NCI-H146 treated with DMSO at 0.1 percent for 48 hours (cell line): ENCODE measurements at regions not wholly inside any gene's neighbourhood (a gene's known extent, or its start where the extent isn't known, plus 50 kb on each side); places are given as distances from the start of the nearest gene placed in this dataset.

Experiments used
- DNase-seq: peaks from one replicate; lab custom pipeline; 2025; ENCODE audit not compliant: unreplicated experiment; lab: John Stamatoyannopoulos, UW

GRCh38 chr13:104327211-104327610 lies 1261.0 kb upstream of the SLC10A2 start:
- DNase-seq: no peak

DNA sequence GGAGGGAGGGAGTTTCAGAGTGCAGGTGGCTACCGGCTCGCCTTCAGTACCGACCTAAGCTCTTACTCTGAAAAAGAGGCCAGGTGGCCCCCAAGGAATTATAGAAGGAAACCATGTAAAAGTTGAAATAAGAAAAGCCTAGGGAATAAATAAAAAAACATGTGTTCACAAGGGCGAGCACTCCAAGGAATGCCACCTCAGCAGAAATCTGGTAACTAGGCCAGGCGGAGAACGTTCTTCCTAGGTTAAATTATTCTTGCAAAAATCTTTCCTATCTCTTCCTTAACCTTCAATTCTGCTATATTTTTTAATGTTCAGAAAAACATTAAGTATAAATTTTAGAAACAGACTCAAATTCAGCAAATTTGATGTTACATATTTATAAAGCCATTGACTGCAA lies 1260.3 kb upstream of the SLC10A2 start:
- no peak for DNase-seq

GRCh38 chr13:104321756-104322155 lies 1255.5 kb upstream of the SLC10A2 start:
- DNase-seq: no peak

- no peak for DNase-seq
These were observed 1254.2 kb upstream of the SLC10A2 start for GRCh38 chr13:104320446-104320845.

DNA sequence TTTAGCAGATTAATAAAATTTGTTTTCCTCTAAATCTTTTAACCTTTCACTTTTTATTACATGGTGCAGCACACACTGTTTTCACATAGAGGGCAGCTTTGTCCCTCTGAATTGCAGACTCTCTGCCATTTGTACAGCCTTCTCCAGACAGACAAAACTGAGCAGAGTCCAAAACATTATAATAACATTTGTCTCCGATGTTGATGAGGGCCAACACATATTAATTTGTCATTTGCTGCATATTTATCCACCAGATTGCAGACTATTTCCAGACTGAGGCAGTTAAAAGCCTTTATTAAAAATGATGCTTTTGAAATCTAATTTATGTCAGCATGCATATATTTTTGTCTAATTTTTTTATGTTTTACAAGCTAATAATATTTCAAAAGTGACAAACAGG lies 1251.9 kb upstream of the SLC10A2 start:
- no peak for DNase-seq

DNA sequence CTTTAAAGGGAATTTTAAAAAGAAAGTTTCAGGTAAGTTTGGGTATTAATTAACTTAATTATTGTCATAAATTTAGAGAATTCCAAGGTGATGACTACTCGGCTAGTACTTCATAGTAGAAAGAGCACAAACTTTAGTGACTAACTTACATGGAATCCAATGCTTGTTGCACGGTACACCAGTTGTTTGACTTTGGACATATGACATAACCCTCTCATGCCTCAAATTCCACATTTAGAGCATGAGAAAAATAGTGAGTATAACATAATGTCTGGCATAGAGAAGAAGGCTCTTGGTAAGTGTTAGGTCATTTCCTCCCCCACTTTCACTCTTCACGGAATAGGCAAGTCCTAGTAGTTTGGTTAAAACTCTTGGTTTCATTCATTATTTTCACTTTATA lies 1249.4 kb upstream of the SLC10A2 start:
- no peak for DNase-seq

DNA sequence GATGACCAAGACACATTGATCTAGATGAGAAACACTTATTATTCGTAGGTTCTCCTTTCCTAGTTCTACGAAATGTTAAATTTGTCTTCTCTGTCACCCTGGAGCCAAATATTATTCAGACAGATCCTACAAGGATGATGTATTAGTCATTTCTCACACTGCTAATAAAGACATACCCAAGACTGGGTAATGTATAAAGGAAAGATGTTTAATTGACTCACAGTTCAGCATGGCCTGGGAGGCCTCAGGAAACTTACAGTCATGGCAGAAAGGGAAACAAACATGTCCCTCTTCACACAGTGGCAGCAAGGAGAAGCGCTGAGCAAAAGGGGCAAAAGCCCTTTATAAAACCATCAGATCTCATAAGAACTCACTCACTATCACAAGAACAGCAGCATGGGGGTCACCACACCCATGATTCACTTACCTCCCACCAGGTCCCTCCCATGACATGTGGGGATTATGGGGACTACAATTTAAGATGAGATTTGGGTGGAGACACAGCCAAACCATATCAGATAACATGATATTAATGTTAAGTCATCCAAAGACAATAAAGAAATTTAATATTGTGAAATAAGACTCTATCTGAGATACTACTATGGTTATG lies 1248.8 kb upstream of the SLC10A2 start:
- DNase-seq: no peak

DNA sequence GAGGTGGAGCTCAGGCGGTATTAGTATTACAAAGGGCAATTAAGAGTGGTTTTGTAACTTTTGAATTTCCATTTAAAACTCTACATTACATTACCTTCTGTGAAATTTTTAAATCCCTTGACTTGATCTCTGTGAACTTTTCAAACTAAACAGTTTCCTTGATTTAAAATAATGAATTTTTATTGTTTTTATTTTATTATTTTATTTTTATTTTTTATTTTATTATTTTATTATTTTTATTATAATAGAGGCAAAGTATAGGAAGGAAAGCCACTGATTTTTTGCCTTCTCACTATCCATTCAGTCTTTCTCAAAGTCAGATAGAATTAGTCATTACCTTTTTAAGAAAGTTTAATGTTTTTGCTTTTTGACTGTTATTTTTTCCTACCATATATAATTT lies 1248.1 kb upstream of the SLC10A2 start:
- DNase-seq: no peak

GRCh38 chr13:104310861-104311260 lies 1244.6 kb upstream of the SLC10A2 start:
- DNase-seq: no peak

- no peak for DNase-seq
These were observed 1243.2 kb upstream of the SLC10A2 start for GRCh38 chr13:104309431-104309830.

GRCh38 chr13:104301171-104301975 lies 1235.2 kb upstream of the SLC10A2 start:
- no peak for DNase-seq

- DNase-seq: no peak
These were observed 1230.9 kb upstream of the SLC10A2 start for GRCh38 chr13:104297075-104297474.

DNA sequence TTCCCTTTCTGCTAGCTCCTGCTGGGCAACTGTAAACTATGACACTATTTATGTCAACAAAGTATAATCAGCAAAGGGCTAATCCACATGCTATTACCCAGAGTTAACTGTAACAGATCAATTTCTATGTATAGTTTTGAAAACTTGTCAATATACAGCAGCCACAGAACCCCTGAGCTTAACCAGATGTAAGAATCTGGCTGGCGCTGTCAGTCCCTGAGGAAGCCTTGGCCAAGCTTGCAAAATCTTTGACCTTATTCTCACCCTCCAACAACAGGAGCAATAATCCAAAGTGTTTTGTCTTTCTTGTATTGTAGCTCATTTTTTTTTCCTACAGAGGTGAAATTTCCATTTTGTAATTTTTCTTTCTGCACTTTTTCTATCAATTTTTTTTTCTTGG lies 1230.1 kb upstream of the SLC10A2 start:
- DNase-seq: no peak

DNA sequence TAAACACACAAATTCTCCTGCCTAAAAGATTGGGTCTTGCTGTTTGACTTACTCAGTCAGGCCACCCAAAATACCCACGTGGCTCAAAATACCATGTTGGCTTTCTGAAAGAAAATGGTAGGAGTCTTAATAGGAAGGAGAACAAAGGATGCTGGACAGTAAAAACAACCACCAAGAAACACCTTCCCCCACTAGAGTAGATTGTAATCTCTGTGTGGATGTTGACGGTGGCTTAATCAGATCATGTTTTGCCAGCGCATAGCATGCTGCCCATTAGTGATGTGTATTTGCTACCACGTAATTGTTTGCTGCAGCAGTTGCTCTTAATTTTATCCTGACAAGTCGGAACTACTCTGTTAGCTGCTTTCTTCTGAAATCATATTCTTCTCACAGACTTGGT lies 1229.3 kb upstream of the SLC10A2 start:
- DNase-seq: no peak

DNA sequence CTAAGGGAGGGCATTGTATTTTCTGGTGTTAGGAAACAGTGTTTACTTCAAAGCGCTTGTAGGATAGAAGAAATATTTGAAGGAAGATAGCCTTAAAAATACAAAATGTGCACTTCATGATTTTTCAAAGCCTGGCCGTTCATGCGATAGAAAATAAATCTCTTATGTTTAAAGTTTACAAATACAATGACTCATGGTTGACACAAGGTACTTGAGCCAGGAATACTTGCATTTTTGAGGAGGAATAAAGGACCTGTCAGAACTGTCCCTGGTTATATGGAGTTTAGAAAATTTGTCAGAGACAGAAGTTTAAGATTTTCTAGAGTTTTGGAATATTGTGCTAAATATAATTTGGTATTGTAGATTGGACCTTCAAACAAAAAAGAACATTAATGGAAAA lies 1223.2 kb upstream of the SLC10A2 start:
- DNase-seq: no peak

DNA sequence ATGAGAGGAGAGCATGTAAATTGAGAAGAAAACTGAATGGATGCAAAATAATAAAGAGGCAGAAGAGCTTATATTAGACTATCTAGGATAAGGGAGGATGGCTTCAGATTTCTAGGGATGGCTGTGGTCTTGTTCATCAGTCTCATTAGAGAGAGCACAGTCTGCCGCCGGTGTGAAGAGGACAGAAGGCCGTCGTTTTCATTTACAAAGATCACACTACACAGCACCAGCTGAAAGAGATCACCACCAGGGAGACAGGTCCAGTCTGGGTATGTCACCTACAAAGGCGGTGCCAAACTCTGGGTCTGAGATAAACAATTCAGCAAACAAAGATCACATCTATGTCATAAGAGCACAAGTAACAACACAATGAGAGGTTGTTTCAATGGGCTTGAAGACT lies 1222.3 kb upstream of the SLC10A2 start:
- DNase-seq: no peak

- no peak for DNase-seq
These were observed 1220.5 kb upstream of the SLC10A2 start for GRCh38 chr13:104286566-104287290.

- no peak for DNase-seq
These were observed 1215.7 kb upstream of the SLC10A2 start for GRCh38 chr13:104281910-104282309.

DNA sequence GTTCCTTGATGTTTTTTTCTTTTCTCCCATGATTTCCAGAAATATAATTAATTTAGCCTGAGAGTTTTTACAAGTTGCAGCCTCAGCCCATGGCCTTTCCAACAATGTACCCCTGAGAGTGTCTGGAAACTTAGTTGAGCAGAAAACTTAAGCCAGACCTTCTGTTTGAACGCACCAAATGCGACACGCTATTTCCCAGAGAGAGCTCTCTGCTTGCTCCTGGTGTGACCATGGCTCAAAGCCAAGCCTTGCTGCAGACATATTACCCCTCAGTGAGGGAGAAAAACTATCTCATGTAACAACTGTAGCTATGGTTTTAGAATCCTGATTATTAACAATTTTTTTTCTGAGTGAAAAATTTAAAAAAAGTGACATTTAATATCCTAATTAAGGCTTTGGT lies 1204.5 kb upstream of the SLC10A2 start:
- DNase-seq: no peak

DNA sequence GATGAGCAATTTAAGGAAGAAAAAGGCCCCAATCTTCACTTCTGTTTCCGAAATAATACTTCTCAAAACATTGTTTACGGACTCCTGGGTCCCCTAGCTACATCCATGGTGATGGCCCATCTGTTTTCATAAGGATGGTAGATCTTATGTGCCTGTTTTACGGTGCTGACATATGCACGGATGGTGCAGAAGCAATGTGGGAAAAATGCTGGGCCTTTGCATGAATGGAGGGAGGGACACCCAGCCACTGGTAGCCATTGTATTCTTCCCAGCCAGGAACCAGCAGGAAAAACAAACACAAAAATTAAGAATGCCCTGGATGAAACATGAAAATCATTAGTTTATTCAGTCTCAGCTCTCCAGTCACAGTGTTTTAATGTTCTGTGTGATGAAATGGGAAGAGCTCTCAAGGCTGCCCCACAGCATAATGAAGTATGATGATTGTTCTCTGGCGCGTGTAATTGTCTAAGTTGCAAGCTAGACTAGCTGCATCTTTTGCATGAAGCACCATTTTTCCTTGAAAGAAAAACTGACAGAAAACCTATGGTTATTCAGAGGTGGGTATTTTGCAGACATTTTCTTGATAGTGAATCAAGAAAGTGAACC lies 1201.1 kb upstream of the SLC10A2 start:
- no peak for DNase-seq

- no peak for DNase-seq
These were observed 1190.5 kb upstream of the SLC10A2 start for GRCh38 chr13:104256701-104257100.
